ENCODE measurements at regions not wholly inside any gene's neighbourhood (a gene's known extent, or its start where the extent isn't known, plus 50 kb on each side); places are given as distances from the start of the nearest gene placed in this dataset.

DNA sequence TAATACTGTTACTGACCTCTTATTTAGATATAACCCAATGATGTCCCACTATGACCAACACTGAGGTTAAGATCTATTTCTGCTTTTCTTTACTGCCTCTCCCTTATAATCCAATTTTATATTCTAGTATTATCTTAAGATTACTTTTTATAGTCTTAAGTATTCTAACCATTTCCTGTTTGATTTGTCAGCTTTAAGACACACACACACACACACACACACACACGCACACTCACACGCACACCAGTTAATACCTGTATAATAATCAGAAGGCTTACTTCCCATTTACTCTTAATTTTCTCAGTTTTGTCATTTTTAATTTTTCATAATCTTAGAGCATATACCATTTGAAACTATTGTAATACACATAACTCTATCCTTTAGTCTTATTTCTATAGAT lies 226.0 kb upstream of the C11orf87 start:
- no TSS peak for BruUV-seq (replicated peaks)
- peaks cover 15% of the 10 kb centered on the region for H3K9me3 Mint-ChIP-seq (ENCODE audit: low read depth, unreplicated experiment)
- H3K4me1 Mint-ChIP-seq (ENCODE audit: low read depth, unreplicated experiment): no peaks in the 10 kb centered on the region
- CTCF ChIA-PET: no interaction called here
- TF ChIP-seq, protein P1, sequence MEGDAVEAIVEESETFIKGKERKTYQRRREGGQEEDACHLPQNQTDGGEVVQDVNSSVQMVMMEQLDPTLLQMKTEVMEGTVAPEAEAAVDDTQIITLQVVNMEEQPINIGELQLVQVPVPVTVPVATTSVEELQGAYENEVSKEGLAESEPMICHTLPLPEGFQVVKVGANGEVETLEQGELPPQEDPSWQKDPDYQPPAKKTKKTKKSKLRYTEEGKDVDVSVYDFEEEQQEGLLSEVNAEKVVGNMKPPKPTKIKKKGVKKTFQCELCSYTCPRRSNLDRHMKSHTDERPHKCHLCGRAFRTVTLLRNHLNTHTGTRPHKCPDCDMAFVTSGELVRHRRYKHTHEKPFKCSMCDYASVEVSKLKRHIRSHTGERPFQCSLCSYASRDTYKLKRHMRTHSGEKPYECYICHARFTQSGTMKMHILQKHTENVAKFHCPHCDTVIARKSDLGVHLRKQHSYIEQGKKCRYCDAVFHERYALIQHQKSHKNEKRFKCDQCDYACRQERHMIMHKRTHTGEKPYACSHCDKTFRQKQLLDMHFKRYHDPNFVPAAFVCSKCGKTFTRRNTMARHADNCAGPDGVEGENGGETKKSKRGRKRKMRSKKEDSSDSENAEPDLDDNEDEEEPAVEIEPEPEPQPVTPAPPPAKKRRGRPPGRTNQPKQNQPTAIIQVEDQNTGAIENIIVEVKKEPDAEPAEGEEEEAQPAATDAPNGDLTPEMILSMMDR (IDR thresholded peaks at IDR 0.05; ENCODE audit: unreplicated experiment): no peak
- no peak overlapping the region for H3K4me3 Mint-ChIP-seq (ENCODE audit: low read depth, unreplicated experiment)
- no peak for DNase-seq
- H3K27me3 Mint-ChIP-seq (ENCODE audit: unreplicated experiment): peaks cover 7% of the 10 kb centered on the region
- no peaks in the 10 kb centered on the region for H3K36me3 Mint-ChIP-seq (ENCODE audit: insufficient read depth, unreplicated experiment)
- H3K27ac Mint-ChIP-seq (ENCODE audit: unreplicated experiment): no peak overlapping the region
- intact Hi-C loops (cut with micrococcal nuclease; ENCODE audit: unreplicated experiment): no loop called here

DNA sequence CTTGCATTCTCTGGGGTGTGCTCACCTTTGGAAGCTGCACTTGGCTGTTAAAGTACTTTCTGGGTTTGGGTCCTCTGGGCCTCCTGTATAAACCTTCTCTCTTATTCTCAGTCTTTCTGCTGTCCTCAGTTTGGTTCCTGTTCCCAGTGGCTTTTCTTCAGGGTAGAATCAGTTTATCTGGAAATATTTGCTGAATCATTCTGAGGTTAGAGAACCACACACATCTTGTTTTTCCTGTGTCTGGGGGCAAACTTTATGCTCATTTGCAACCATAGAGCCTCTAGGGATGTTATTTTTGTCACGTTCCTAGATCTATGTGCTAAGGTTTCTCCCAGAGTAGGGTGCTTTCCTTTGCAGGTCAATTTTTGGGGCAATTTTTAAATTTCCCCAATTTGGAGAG lies 224.3 kb upstream of the C11orf87 start:
- no TSS peak for BruUV-seq (replicated peaks)
- TF ChIP-seq, protein P1 (IDR thresholded peaks at IDR 0.05; ENCODE audit: unreplicated experiment): no peak
- H3K27ac Mint-ChIP-seq (ENCODE audit: unreplicated experiment): no peak overlapping the region
- no peaks in the 10 kb centered on the region for H3K4me1 Mint-ChIP-seq (ENCODE audit: low read depth, unreplicated experiment)
- no peaks in the 10 kb centered on the region for H3K36me3 Mint-ChIP-seq (ENCODE audit: insufficient read depth, unreplicated experiment)
- DNase-seq: no peak
- intact Hi-C loops (cut with micrococcal nuclease; ENCODE audit: unreplicated experiment): no loop called here
- no peak overlapping the region for H3K4me3 Mint-ChIP-seq (ENCODE audit: low read depth, unreplicated experiment)
- H3K27me3 Mint-ChIP-seq (ENCODE audit: unreplicated experiment): peaks cover 7% of the 10 kb centered on the region
- CTCF ChIA-PET: no interaction called here
- peaks cover 10% of the 10 kb centered on the region for H3K9me3 Mint-ChIP-seq (ENCODE audit: low read depth, unreplicated experiment)

DNA sequence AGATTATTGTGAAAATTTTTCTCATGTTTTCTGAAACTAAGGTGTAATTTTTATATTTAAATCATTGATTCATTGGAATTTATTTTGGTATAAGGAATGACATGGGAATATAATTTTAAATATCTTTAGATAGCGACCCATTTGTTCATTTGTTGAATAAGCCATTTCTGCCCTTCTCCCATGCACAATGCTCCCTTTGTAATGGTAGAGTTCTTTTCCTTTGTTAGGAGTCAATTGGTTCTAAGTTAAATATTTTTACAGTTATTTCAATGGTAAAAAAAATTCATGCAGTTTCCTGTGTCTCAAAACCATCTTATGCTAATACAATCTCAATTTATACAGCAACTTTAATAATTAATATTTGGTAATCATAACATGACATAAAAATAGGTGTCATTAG lies 218.8 kb upstream of the C11orf87 start:
- CTCF ChIA-PET: no interaction called here
- Mint-ChIP-seq H3K4me3 (ENCODE audit: low read depth, unreplicated experiment) (no peak overlapping the region), H3K36me3 (ENCODE audit: insufficient read depth, unreplicated experiment) (no peaks in the 10 kb centered on the region), H3K9me3 (ENCODE audit: low read depth, unreplicated experiment) (peaks cover 11% of the 10 kb centered on the region), H3K27me3 (ENCODE audit: unreplicated experiment) (no peaks in the 10 kb centered on the region), H3K4me1 (ENCODE audit: low read depth, unreplicated experiment) (no peaks in the 10 kb centered on the region), H3K27ac (ENCODE audit: unreplicated experiment) (no peak overlapping the region)
- BruUV-seq (replicated peaks): no TSS peak
- intact Hi-C loops (cut with micrococcal nuclease; ENCODE audit: unreplicated experiment): no loop called here
- TF ChIP-seq, protein P1 (IDR thresholded peaks at IDR 0.05; ENCODE audit: unreplicated experiment): no peak
- DNase-seq: no peak

DNA sequence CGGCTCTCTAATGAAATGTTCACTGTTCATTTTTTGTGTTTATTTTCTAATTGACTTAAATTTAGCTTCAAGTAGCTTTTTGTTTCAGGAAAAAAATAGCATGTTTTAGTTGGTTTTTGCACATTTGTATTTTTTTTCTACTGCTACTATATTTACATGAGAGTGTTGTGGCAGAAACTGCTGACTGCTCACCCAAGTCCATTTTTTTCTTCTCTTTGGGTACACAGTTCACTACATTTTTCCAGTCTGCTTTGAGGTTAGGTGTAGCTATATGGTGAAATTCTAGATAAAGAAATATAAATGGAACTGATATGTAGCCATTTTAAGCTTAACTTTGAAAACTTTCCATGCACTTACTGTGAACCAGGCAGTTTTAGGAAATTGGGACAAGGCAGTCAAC lies 216.7 kb upstream of the C11orf87 start:
- no TSS peak for BruUV-seq (replicated peaks)
- CTCF ChIA-PET: no interaction called here
- Mint-ChIP-seq H3K9me3 (ENCODE audit: low read depth, unreplicated experiment) (peaks cover 5% of the 10 kb centered on the region), H3K4me1 (ENCODE audit: low read depth, unreplicated experiment) (no peaks in the 10 kb centered on the region), H3K4me3 (ENCODE audit: low read depth, unreplicated experiment) (no peak overlapping the region), H3K36me3 (ENCODE audit: insufficient read depth, unreplicated experiment) (no peaks in the 10 kb centered on the region), H3K27me3 (ENCODE audit: unreplicated experiment) (no peaks in the 10 kb centered on the region), H3K27ac (ENCODE audit: unreplicated experiment) (no peak overlapping the region)
- TF ChIP-seq, protein P1 (IDR thresholded peaks at IDR 0.05; ENCODE audit: unreplicated experiment): no peak
- intact Hi-C loops (cut with micrococcal nuclease; ENCODE audit: unreplicated experiment): no loop called here
- DNase-seq: no peak

DNA sequence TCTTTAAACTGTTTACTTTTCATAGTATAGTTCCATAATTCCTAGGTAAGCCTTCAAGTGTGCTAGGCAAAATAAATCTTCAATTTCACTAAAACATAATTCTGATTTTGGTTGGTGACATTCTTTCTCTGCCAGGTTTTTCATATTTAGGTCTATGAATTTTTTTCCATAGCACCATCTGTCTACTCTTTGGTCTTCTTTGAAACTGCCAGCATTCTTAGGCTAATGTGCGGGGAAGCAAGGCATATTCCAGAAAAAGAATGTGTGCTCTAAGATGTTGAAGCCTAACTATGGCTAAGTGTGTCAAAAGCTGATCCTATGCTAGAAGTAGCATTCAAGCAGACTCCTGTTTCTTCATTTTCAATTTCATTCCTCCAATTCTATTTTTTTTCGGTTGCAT lies 213.9 kb upstream of the C11orf87 start:
- intact Hi-C loops (cut with micrococcal nuclease; ENCODE audit: unreplicated experiment): no loop called here
- no TSS peak for BruUV-seq (replicated peaks)
- CTCF ChIA-PET: no interaction called here
- H3K9me3 Mint-ChIP-seq (ENCODE audit: low read depth, unreplicated experiment): peaks cover 5% of the 10 kb centered on the region
- TF ChIP-seq, protein P1 (IDR thresholded peaks at IDR 0.05; ENCODE audit: unreplicated experiment): no peak
- no peak overlapping the region for H3K4me3 Mint-ChIP-seq (ENCODE audit: low read depth, unreplicated experiment)
- H3K4me1 Mint-ChIP-seq (ENCODE audit: low read depth, unreplicated experiment): no peaks in the 10 kb centered on the region
- H3K27ac Mint-ChIP-seq (ENCODE audit: unreplicated experiment): no peak overlapping the region
- no peaks in the 10 kb centered on the region for H3K27me3 Mint-ChIP-seq (ENCODE audit: unreplicated experiment)
- DNase-seq: no peak
- no peaks in the 10 kb centered on the region for H3K36me3 Mint-ChIP-seq (ENCODE audit: insufficient read depth, unreplicated experiment)
